Neural cell (in vitro differentiated cells): ENCODE measurements at regions not wholly inside any gene's neighbourhood (a gene's known extent, or its start where the extent isn't known, plus 50 kb on each side); places are given as distances from the start of the nearest gene placed in this dataset.

Experiments used
- H2AFZ ChIP-seq: fragments of 200-600, 300-800 bp; sonication (generic), shearing (Covaris generic); 2 replicates; pipeline ENCODE4 v1.6.0; 2014; ENCODE audit warnings: low read depth, mild to moderate bottlenecking, antibody characterized with exemption, low read length, moderate library complexity
- H3F3A ChIP-seq: fragments of 200-600 bp; shearing (Covaris generic); 2 replicates; pipeline ENCODE4 v1.6.1; 2016; ENCODE audit warnings: mild to moderate bottlenecking, moderate library complexity, mixed read lengths, antibody characterized with exemption, low read length; ENCODE audit not compliant: insufficient read depth, poor library complexity, severe bottlenecking
- H3K27ac ChIP-seq: fragments of 200-600, 300-800 bp; sonication (generic), shearing (Covaris generic); 2 replicates; pipeline ENCODE4 v1.5.1; 2014; ENCODE audit warnings: mild to moderate bottlenecking, low read length, moderate library complexity
- H3K27me3 ChIP-seq: fragments of 300-800, 200-600 bp; sonication (generic), shearing (Covaris generic); 2 replicates; pipeline ENCODE4 v1.6.0; 2014; ENCODE audit warnings: mild to moderate bottlenecking, low read depth, low read length, moderate library complexity; ENCODE audit not compliant: insufficient read depth
- H3K36me3 ChIP-seq: fragments of 300-800, 200-600 bp; sonication (generic), shearing (Covaris generic); 2 replicates; pipeline ENCODE4 v1.5.1; 2014; ENCODE audit warnings: mild to moderate bottlenecking, antibody characterized with exemption, low read length, moderate library complexity; ENCODE audit not compliant: insufficient read depth
- H3K4me2 ChIP-seq: fragments of 300-800, 200-600 bp; sonication (generic), shearing (Covaris generic); 2 replicates; pipeline ENCODE4 v1.6.0; 2014; ENCODE audit warnings: mild to moderate bottlenecking, low read length
- H3K4me3 ChIP-seq: fragments of 300-800, 200-600 bp; sonication (generic), shearing (Covaris generic); 2 replicates; pipeline ENCODE4 v1.5.1; 2014; ENCODE audit warnings: mild to moderate bottlenecking, low read length, moderate library complexity
- H3K79me2 ChIP-seq: fragments of 200-600 bp; shearing (Covaris generic); replicated peaks from 2 replicates; pipeline ENCODE4 v1.6.0; 2014; ENCODE audit warnings: mild to moderate bottlenecking, low read length, moderate library complexity; ENCODE audit not compliant: insufficient read depth
- H3K9ac ChIP-seq: fragments of 300-800, 200-600 bp; sonication (generic), shearing (Covaris generic); 2 replicates; pipeline ENCODE4 v1.6.1; 2016; ENCODE audit warnings: mild to moderate bottlenecking, low read length, mixed read lengths
- H3K9me2 ChIP-seq: fragments of 200-600 bp; shearing (Covaris generic); 2 replicates; pipeline ENCODE4 v1.6.1; 2016; ENCODE audit warnings: mild to moderate bottlenecking, low read length, mixed read lengths; ENCODE audit not compliant: insufficient read depth
- H3K9me3 ChIP-seq: fragments of 200-600, 300-800 bp; sonication (generic), shearing (Covaris generic); 2 replicates; pipeline ENCODE4 v1.6.1; 2016; ENCODE audit warnings: mild to moderate bottlenecking, mixed run types, low read length, moderate library complexity, mixed read lengths
- H4K20me1 ChIP-seq: fragments of 200-600 bp; shearing (Covaris generic); 2 replicates; pipeline ENCODE4 v1.6.1; 2016; ENCODE audit warnings: mild to moderate bottlenecking, mixed run types; ENCODE audit not compliant: insufficient read depth
- CTCF ChIP-seq: fragments of 450-650 bp; IDR thresholded peaks from 2 replicates; pipeline ENCODE4 v1.5.1; 2014; ENCODE audit warnings: antibody characterized with exemption, mild to moderate bottlenecking, moderate library complexity; ENCODE audit not compliant: poor library complexity, severe bottlenecking
- EP300 ChIP-seq: fragments of 450-650 bp; conservative IDR thresholded peaks from 2 replicates; pipeline ENCODE4 v1.6.1; 2014; ENCODE audit warnings: antibody characterized with exemption, mild to moderate bottlenecking, moderate library complexity; ENCODE audit not compliant: poor library complexity, severe bottlenecking
- EZH2 ChIP-seq: fragments of 200-600, 300-800 bp; shearing (Covaris generic), sonication (generic); IDR thresholded peaks from 2 replicates; pipeline ENCODE4 v1.6.1; 2014; ENCODE audit warnings: antibody characterized with exemption, low read length, borderline replicate concordance, mild to moderate bottlenecking; ENCODE audit not compliant: insufficient read depth, poor library complexity, severe bottlenecking
- MXI1 ChIP-seq: fragments of 450-650 bp; conservative IDR thresholded peaks from 2 replicates; pipeline ENCODE4 v1.6.1; 2014; ENCODE audit warnings: antibody characterized with exemption, mild to moderate bottlenecking; ENCODE audit not compliant: poor library complexity, severe bottlenecking
- POLR2AphosphoS5 ChIP-seq: IDR thresholded peaks from 2 replicates; pipeline ENCODE4 v1.6.1; 2012
- RAD21 ChIP-seq: fragments of 450-650 bp; conservative IDR thresholded peaks from 2 replicates; pipeline ENCODE4 v1.6.1; 2014; ENCODE audit warnings: antibody characterized with exemption, mild to moderate bottlenecking, moderate library complexity
- SMC3 ChIP-seq: fragments of 450-650 bp; conservative IDR thresholded peaks from 2 replicates; pipeline ENCODE4 v1.6.1; 2014; ENCODE audit warnings: antibody characterized with exemption, mild to moderate bottlenecking, moderate library complexity; ENCODE audit not compliant: poor library complexity
- TAF1 ChIP-seq: IDR thresholded peaks from 2 replicates; pipeline ENCODE4 v1.6.1; 2012; ENCODE audit warnings: low read depth
- TF ChIP-seq, protein P1 (sequence below): IDR thresholded peaks from 2 replicates; pipeline ENCODE4 v1.6.1; 2012; ENCODE audit warnings: borderline replicate concordance

GRCh38 chr22:49640366-49641095 lies 187.1 kb downstream of the BRD1 start:
- Histone ChIP-seq H3K4me3 (no peak overlapping the region), H3K79me2 (no peaks in the 10 kb centered on the region), H3K36me3 (no peaks in the 10 kb centered on the region), H3K27me3 (no peaks in the 10 kb centered on the region), H3F3A (no peaks in the 10 kb centered on the region), H2AFZ (no peak overlapping the region), H3K4me2 (no peak overlapping the region), H3K9me3 (no peaks in the 10 kb centered on the region), H3K9ac (no peak overlapping the region), H3K9me2 (no peaks in the 10 kb centered on the region), H3K27ac (no peak overlapping the region), H4K20me1 (no peaks in the 10 kb centered on the region)
- TF ChIP-seq EP300 (no peak), RAD21 (no peak), TAF1 (no peak), MXI1 (no peak), POLR2AphosphoS5 (no peak), SMC3 (no peak), EZH2 (no peak), CTCF (no peak)
- TF ChIP-seq, protein P1, sequence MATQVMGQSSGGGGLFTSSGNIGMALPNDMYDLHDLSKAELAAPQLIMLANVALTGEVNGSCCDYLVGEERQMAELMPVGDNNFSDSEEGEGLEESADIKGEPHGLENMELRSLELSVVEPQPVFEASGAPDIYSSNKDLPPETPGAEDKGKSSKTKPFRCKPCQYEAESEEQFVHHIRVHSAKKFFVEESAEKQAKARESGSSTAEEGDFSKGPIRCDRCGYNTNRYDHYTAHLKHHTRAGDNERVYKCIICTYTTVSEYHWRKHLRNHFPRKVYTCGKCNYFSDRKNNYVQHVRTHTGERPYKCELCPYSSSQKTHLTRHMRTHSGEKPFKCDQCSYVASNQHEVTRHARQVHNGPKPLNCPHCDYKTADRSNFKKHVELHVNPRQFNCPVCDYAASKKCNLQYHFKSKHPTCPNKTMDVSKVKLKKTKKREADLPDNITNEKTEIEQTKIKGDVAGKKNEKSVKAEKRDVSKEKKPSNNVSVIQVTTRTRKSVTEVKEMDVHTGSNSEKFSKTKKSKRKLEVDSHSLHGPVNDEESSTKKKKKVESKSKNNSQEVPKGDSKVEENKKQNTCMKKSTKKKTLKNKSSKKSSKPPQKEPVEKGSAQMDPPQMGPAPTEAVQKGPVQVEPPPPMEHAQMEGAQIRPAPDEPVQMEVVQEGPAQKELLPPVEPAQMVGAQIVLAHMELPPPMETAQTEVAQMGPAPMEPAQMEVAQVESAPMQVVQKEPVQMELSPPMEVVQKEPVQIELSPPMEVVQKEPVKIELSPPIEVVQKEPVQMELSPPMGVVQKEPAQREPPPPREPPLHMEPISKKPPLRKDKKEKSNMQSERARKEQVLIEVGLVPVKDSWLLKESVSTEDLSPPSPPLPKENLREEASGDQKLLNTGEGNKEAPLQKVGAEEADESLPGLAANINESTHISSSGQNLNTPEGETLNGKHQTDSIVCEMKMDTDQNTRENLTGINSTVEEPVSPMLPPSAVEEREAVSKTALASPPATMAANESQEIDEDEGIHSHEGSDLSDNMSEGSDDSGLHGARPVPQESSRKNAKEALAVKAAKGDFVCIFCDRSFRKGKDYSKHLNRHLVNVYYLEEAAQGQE: no peak

DNA sequence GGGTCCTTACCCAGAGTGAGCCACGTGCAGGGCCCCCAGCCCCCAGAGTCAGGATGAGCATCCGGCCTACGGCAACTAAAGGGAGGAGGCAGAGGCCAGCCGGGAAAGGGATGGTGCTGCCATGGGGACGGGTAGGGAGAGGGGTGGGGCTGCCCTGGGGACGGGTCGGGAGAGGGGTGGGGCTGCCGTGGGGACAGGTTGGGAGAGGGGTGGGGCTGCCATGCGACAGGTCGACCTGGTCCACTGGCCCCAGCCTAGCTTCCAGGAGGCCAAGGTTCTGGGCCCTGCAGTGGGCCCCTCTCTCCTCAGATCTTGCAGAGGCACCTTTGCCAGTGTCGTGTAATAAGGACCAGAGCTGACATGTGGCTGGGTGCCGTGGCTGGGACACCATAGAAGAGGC lies 187.7 kb downstream of the BRD1 start:
- TF ChIP-seq, protein P1: no peak
- TF ChIP-seq CTCF: no peak
- no peaks in the 10 kb centered on the region for H3F3A ChIP-seq

More for the DNA sequence above, 187.7 kb downstream of the BRD1 start:
- Histone ChIP-seq H4K20me1 (no peaks in the 10 kb centered on the region), H3K27ac (no peak overlapping the region), H3K9me2 (no peaks in the 10 kb centered on the region), H3K4me2 (no peak overlapping the region), H3K27me3 (no peaks in the 10 kb centered on the region), H3K79me2 (no peaks in the 10 kb centered on the region), H3K36me3 (no peaks in the 10 kb centered on the region), H3K9me3 (no peaks in the 10 kb centered on the region), H3K9ac (no peak overlapping the region), H3K4me3 (no peak overlapping the region), H2AFZ (no peak overlapping the region)
